GM12864 (cell line): ENCODE measurements at regions not wholly inside any gene's neighbourhood (a gene's known extent, or its start where the extent isn't known, plus 50 kb on each side); places are given as distances from the start of the nearest gene placed in this dataset.

Experiments
- DNase-seq: peaks from one replicate; pipeline ENCODE4 v3.0.0-alpha.2; 2011; ENCODE audit warnings: low read depth
- H3K4me3 ChIP-seq: 2 replicates; pipeline ENCODE4 v1.5.1; 2011; ENCODE audit warnings: mild to moderate bottlenecking, low read depth, low read length, control low read depth
- TF ChIP-seq, protein P1 (sequence below): IDR thresholded peaks from 2 replicates; pipeline ENCODE4 v1.5.1; 2011; ENCODE audit warnings: low read depth, mild to moderate bottlenecking, moderate library complexity, low read length, control low read depth, inconsistent platforms; ENCODE audit errors: missing control alignments

GRCh38 chr18:78304192-78305164 is 675.1 kb upstream of the SALL3 start:
- DNase-seq = no peak

GRCh38 chr18:78305789-78306188 is 673.8 kb upstream of the SALL3 start:
- TF ChIP-seq, protein P1, sequence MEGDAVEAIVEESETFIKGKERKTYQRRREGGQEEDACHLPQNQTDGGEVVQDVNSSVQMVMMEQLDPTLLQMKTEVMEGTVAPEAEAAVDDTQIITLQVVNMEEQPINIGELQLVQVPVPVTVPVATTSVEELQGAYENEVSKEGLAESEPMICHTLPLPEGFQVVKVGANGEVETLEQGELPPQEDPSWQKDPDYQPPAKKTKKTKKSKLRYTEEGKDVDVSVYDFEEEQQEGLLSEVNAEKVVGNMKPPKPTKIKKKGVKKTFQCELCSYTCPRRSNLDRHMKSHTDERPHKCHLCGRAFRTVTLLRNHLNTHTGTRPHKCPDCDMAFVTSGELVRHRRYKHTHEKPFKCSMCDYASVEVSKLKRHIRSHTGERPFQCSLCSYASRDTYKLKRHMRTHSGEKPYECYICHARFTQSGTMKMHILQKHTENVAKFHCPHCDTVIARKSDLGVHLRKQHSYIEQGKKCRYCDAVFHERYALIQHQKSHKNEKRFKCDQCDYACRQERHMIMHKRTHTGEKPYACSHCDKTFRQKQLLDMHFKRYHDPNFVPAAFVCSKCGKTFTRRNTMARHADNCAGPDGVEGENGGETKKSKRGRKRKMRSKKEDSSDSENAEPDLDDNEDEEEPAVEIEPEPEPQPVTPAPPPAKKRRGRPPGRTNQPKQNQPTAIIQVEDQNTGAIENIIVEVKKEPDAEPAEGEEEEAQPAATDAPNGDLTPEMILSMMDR = no peak
- DNase-seq = no peak
- no peak overlapping the region for H3K4me3 ChIP-seq

More at GRCh38 chr18:78304192-78305164, 675.1 kb upstream of the SALL3 start:
- no peak overlapping the region for H3K4me3 ChIP-seq
- TF ChIP-seq, protein P1 = no peak

DNA sequence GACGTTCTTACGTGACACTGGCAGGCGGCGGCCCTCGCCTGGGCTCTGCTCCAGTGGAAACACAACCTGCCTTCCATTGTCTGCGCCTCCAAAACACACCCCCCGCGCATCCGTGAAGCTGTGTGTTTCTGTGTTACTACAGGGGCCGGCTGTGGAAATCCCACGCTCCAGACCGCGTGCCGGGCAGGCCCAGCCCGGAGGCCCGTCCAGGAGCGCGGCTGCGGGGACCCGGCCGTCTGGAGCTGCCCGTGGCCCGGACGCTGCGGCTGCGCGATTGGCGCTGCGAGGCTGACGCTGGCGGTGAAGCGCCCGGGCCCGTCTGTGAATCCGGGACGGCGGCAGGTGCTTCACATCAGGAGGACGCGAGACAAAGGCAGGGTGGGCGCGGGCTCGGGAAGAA is 670.3 kb upstream of the SALL3 start:
- TF ChIP-seq, protein P1 = no peak
- no peak overlapping the region for H3K4me3 ChIP-seq
- DNase-seq = no peak

DNA sequence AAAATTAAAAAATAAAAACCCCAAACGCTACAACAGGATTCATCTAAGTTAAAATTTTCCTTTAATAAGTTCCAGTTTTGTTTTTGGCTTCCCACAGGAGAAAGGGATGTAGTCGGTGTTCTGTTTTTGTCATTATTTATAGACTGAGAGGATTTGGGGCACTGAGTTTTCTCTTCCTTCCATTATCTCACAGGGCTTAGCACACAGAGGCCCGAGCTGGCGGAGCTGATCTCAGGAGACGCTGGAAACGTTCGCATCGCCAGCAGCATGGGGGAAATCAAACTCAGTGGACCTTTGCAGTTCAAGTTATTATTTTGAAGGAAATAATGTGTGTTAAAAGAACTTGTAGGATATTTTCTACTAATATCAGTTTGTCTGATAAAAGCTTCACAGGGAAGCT is 669.7 kb upstream of the SALL3 start:
- TF ChIP-seq, protein P1 = no peak
- no peak overlapping the region for H3K4me3 ChIP-seq
- no peak for DNase-seq

- TF ChIP-seq, protein P1 = no peak
- H3K4me3 ChIP-seq = no peak overlapping the region
- DNase-seq = no peak
Measured at GRCh38 chr18:78319264-78319663, 660.4 kb upstream of the SALL3 start.

DNA sequence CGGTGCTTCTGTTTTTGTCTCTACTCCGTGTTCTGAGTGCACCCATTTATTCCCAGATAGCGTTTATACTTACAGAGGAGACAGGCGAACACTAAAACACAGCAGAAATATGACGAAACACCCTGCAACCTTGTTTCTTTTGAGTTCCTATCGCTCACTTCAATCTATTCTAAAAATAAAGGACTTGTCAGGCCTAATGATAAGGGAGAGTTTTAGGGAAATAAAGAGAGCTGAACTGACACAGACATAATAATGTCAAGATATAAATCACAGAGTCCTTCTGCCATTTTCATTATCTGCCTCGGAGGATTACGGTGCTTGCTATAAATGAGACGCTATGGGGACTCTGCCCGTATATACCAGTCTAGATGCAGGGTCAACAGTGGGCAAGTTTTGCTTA is 659.7 kb upstream of the SALL3 start:
- TF ChIP-seq, protein P1 = no peak
- H3K4me3 ChIP-seq = no peak overlapping the region

More for the DNA sequence above, 659.7 kb upstream of the SALL3 start:
- no peak for DNase-seq
